ENCODE measurements at regions not wholly inside any gene's neighbourhood (a gene's known extent, or its start where the extent isn't known, plus 50 kb on each side); places are given as distances from the start of the nearest gene placed in this dataset.

- Histone ChIP-seq H3K36me3 (ENCODE audit: control insufficient read depth in 2 of 2, insufficient read depth in 2 of 2, low read length in 2 of 2) (no peaks in the 10 kb centered on the region), H3K27me3 (ENCODE audit: control insufficient read depth in 1 of 2, insufficient read depth in 2 of 2, low read length in 2 of 2) (no peaks in the 10 kb centered on the region), H3K9me3 (ENCODE audit: control insufficient read depth in 2 of 2, low read length in 2 of 2) (peaks cover 0 to 2% of the 10 kb centered on the region in 2 donors), H3K4me3 (ENCODE audit: low read length in 2 of 2) (no peak overlapping the region), H3K9ac (ENCODE audit: low read length in 2 of 2) (no peak overlapping the region), H3K4me1 (ENCODE audit: control insufficient read depth, insufficient read depth, low read length) (no peaks in the 10 kb centered on the region), H3K27ac (ENCODE audit: low read length) (no peak overlapping the region)
Observed at GRCh38 chr3:110456438-110457138, 615.0 kb upstream of the NECTIN3 start.

GRCh38 chr3:110457508-110457907 lies 614.1 kb upstream of the NECTIN3 start:
- Histone ChIP-seq H3K36me3 (ENCODE audit: control insufficient read depth in 2 of 2, insufficient read depth in 2 of 2, low read length in 2 of 2) (no peaks in the 10 kb centered on the region), H3K4me1 (ENCODE audit: control insufficient read depth, insufficient read depth, low read length) (no peaks in the 10 kb centered on the region), H3K27ac (ENCODE audit: low read length) (no peak overlapping the region), H3K9ac (ENCODE audit: low read length in 2 of 2) (no peak overlapping the region), H3K4me3 (ENCODE audit: low read length in 2 of 2) (no peak overlapping the region), H3K27me3 (ENCODE audit: control insufficient read depth in 1 of 2, insufficient read depth in 2 of 2, low read length in 2 of 2) (no peaks in the 10 kb centered on the region), H3K9me3 (ENCODE audit: control insufficient read depth in 2 of 2, low read length in 2 of 2) (peaks cover 0 to 2% of the 10 kb centered on the region in 2 donors)

GRCh38 chr3:110459021-110459420 lies 612.6 kb upstream of the NECTIN3 start:
- H3K9me3 ChIP-seq (ENCODE audit: control insufficient read depth in 2 of 2, low read length in 2 of 2): peaks cover 0 to 2% of the 10 kb centered on the region in 2 donors
- H3K9ac ChIP-seq (ENCODE audit: low read length in 2 of 2): no peak overlapping the region
- H3K4me3 ChIP-seq (ENCODE audit: low read length in 2 of 2): no peak overlapping the region
- H3K27ac ChIP-seq (ENCODE audit: low read length): no peak overlapping the region
- no peaks in the 10 kb centered on the region for H3K27me3 ChIP-seq (ENCODE audit: control insufficient read depth in 1 of 2, insufficient read depth in 2 of 2, low read length in 2 of 2)
- no peaks in the 10 kb centered on the region for H3K36me3 ChIP-seq (ENCODE audit: control insufficient read depth in 2 of 2, insufficient read depth in 2 of 2, low read length in 2 of 2)
- H3K4me1 ChIP-seq (ENCODE audit: control insufficient read depth, insufficient read depth, low read length): no peaks in the 10 kb centered on the region

- Histone ChIP-seq H3K4me1 (ENCODE audit: control insufficient read depth, insufficient read depth, low read length) (no peaks in the 10 kb centered on the region), H3K9ac (ENCODE audit: low read length in 2 of 2) (no peak overlapping the region)
Observed at GRCh38 chr3:110470310-110470709, 601.3 kb upstream of the NECTIN3 start.

GRCh38 chr3:110473405-110473804 lies 598.2 kb upstream of the NECTIN3 start:
- no peaks in the 10 kb centered on the region for H3K36me3 ChIP-seq (ENCODE audit: control insufficient read depth in 2 of 2, insufficient read depth in 2 of 2, low read length in 2 of 2)
- no peaks in the 10 kb centered on the region for H3K27me3 ChIP-seq (ENCODE audit: control insufficient read depth in 1 of 2, insufficient read depth in 2 of 2, low read length in 2 of 2)
- H3K9me3 ChIP-seq (ENCODE audit: control insufficient read depth in 2 of 2, low read length in 2 of 2): no peaks in the 10 kb centered on the region
- H3K9ac ChIP-seq (ENCODE audit: low read length in 2 of 2): no peak overlapping the region
- H3K4me3 ChIP-seq (ENCODE audit: low read length in 2 of 2): no peak overlapping the region
- no peak overlapping the region for H3K27ac ChIP-seq (ENCODE audit: low read length)
- no peaks in the 10 kb centered on the region for H3K4me1 ChIP-seq (ENCODE audit: control insufficient read depth, insufficient read depth, low read length)

More at GRCh38 chr3:110470310-110470709, 601.3 kb upstream of the NECTIN3 start:
- H3K9me3 ChIP-seq (ENCODE audit: control insufficient read depth in 2 of 2, low read length in 2 of 2): no peaks in the 10 kb centered on the region
- no peak overlapping the region for H3K4me3 ChIP-seq (ENCODE audit: low read length in 2 of 2)
- no peaks in the 10 kb centered on the region for H3K36me3 ChIP-seq (ENCODE audit: control insufficient read depth in 2 of 2, insufficient read depth in 2 of 2, low read length in 2 of 2)
- H3K27me3 ChIP-seq (ENCODE audit: control insufficient read depth in 1 of 2, insufficient read depth in 2 of 2, low read length in 2 of 2): no peaks in the 10 kb centered on the region
- H3K27ac ChIP-seq (ENCODE audit: low read length): no peak overlapping the region

- H3K27me3 ChIP-seq (ENCODE audit: control insufficient read depth in 1 of 2, insufficient read depth in 2 of 2, low read length in 2 of 2): no peaks in the 10 kb centered on the region
Observed at GRCh38 chr3:110474397-110474796, 597.2 kb upstream of the NECTIN3 start.

GRCh38 chr3:110478377-110479054 lies 593.1 kb upstream of the NECTIN3 start:
- Histone ChIP-seq H3K4me3 (ENCODE audit: low read length in 2 of 2) (no peak overlapping the region), H3K36me3 (ENCODE audit: control insufficient read depth in 2 of 2, insufficient read depth in 2 of 2, low read length in 2 of 2) (no peaks in the 10 kb centered on the region), H3K9me3 (ENCODE audit: control insufficient read depth in 2 of 2, low read length in 2 of 2) (no peaks in the 10 kb centered on the region), H3K27ac (ENCODE audit: low read length) (no peak overlapping the region), H3K4me1 (ENCODE audit: control insufficient read depth, insufficient read depth, low read length) (no peaks in the 10 kb centered on the region), H3K27me3 (ENCODE audit: control insufficient read depth in 1 of 2, insufficient read depth in 2 of 2, low read length in 2 of 2) (no peaks in the 10 kb centered on the region), H3K9ac (ENCODE audit: low read length in 2 of 2) (no peak overlapping the region)

More at GRCh38 chr3:110474397-110474796, 597.2 kb upstream of the NECTIN3 start:
- no peaks in the 10 kb centered on the region for H3K9me3 ChIP-seq (ENCODE audit: control insufficient read depth in 2 of 2, low read length in 2 of 2)
- no peak overlapping the region for H3K27ac ChIP-seq (ENCODE audit: low read length)
- H3K4me3 ChIP-seq (ENCODE audit: low read length in 2 of 2): no peak overlapping the region
- no peaks in the 10 kb centered on the region for H3K4me1 ChIP-seq (ENCODE audit: control insufficient read depth, insufficient read depth, low read length)
- H3K9ac ChIP-seq (ENCODE audit: low read length in 2 of 2): no peak overlapping the region
- no peaks in the 10 kb centered on the region for H3K36me3 ChIP-seq (ENCODE audit: control insufficient read depth in 2 of 2, insufficient read depth in 2 of 2, low read length in 2 of 2)

GRCh38 chr3:110479731-110480130 lies 591.9 kb upstream of the NECTIN3 start:
- H3K9ac ChIP-seq (ENCODE audit: low read length in 2 of 2): no peak overlapping the region
- H3K27me3 ChIP-seq (ENCODE audit: control insufficient read depth in 1 of 2, insufficient read depth in 2 of 2, low read length in 2 of 2): no peaks in the 10 kb centered on the region
- H3K27ac ChIP-seq (ENCODE audit: low read length): no peak overlapping the region

GRCh38 chr3:110485389-110485788 lies 586.2 kb upstream of the NECTIN3 start:
- Histone ChIP-seq H3K36me3 (ENCODE audit: control insufficient read depth in 2 of 2, insufficient read depth in 2 of 2, low read length in 2 of 2) (no peaks in the 10 kb centered on the region), H3K4me3 (ENCODE audit: low read length in 2 of 2) (no peak overlapping the region), H3K27ac (ENCODE audit: low read length) (no peak overlapping the region), H3K4me1 (ENCODE audit: control insufficient read depth, insufficient read depth, low read length) (no peaks in the 10 kb centered on the region), H3K9ac (ENCODE audit: low read length in 2 of 2) (no peak overlapping the region), H3K9me3 (ENCODE audit: control insufficient read depth in 2 of 2, low read length in 2 of 2) (peaks cover 5 to 7% of the 10 kb centered on the region in 2 donors), H3K27me3 (ENCODE audit: control insufficient read depth in 1 of 2, insufficient read depth in 2 of 2, low read length in 2 of 2) (no peaks in the 10 kb centered on the region)

More at GRCh38 chr3:110479731-110480130, 591.9 kb upstream of the NECTIN3 start:
- H3K9me3 ChIP-seq (ENCODE audit: control insufficient read depth in 2 of 2, low read length in 2 of 2): no peaks in the 10 kb centered on the region
- H3K4me1 ChIP-seq (ENCODE audit: control insufficient read depth, insufficient read depth, low read length): no peaks in the 10 kb centered on the region
- H3K4me3 ChIP-seq (ENCODE audit: low read length in 2 of 2): no peak overlapping the region
- H3K36me3 ChIP-seq (ENCODE audit: control insufficient read depth in 2 of 2, insufficient read depth in 2 of 2, low read length in 2 of 2): no peaks in the 10 kb centered on the region

GRCh38 chr3:110487840-110488239 lies 583.8 kb upstream of the NECTIN3 start:
- Histone ChIP-seq H3K4me3 (ENCODE audit: low read length in 2 of 2) (no peak overlapping the region), H3K36me3 (ENCODE audit: control insufficient read depth in 2 of 2, insufficient read depth in 2 of 2, low read length in 2 of 2) (no peaks in the 10 kb centered on the region), H3K27ac (ENCODE audit: low read length) (no peak overlapping the region), H3K27me3 (ENCODE audit: control insufficient read depth in 1 of 2, insufficient read depth in 2 of 2, low read length in 2 of 2) (no peaks in the 10 kb centered on the region), H3K9me3 (ENCODE audit: control insufficient read depth in 2 of 2, low read length in 2 of 2) (peaks cover 5 to 7% of the 10 kb centered on the region in 2 donors), H3K4me1 (ENCODE audit: control insufficient read depth, insufficient read depth, low read length) (no peaks in the 10 kb centered on the region), H3K9ac (ENCODE audit: low read length in 2 of 2) (no peak overlapping the region)

- no peaks in the 10 kb centered on the region for H3K27me3 ChIP-seq (ENCODE audit: control insufficient read depth in 1 of 2, insufficient read depth in 2 of 2, low read length in 2 of 2)
- H3K27ac ChIP-seq (ENCODE audit: low read length): no peak overlapping the region
- no peak overlapping the region for H3K4me3 ChIP-seq (ENCODE audit: low read length in 2 of 2)
- no peaks in the 10 kb centered on the region for H3K4me1 ChIP-seq (ENCODE audit: control insufficient read depth, insufficient read depth, low read length)
- peaks cover 5 to 7% of the 10 kb centered on the region in 2 donors for H3K9me3 ChIP-seq (ENCODE audit: control insufficient read depth in 2 of 2, low read length in 2 of 2)
- no peaks in the 10 kb centered on the region for H3K36me3 ChIP-seq (ENCODE audit: control insufficient read depth in 2 of 2, insufficient read depth in 2 of 2, low read length in 2 of 2)
- no peak overlapping the region for H3K9ac ChIP-seq (ENCODE audit: low read length in 2 of 2)
Observed at GRCh38 chr3:110491413-110491812, 580.2 kb upstream of the NECTIN3 start.

Measured in stomach smooth muscle (tissue), 2 donors.